Keratinocyte (primary cell): ENCODE measurements at regions not wholly inside any gene's neighbourhood (a gene's known extent, or its start where the extent isn't known, plus 50 kb on each side); places are given as distances from the start of the nearest gene placed in this dataset.

Experiments
- EZH2 ChIP-seq: IDR thresholded peaks from one replicate; pipeline ENCODE4 v1.6.1; 2012; ENCODE audit warnings: inconsistent platforms, mild to moderate bottlenecking, low read length, moderate library complexity
- TF ChIP-seq, protein P1 (sequence below), 3 experiments: IDR thresholded peaks in 1 of 3; conservative IDR thresholded peaks in 1 of 3; optimal IDR thresholded peaks in 1 of 3; 2 replicates in 2 of 3; 3 replicates in 1 of 3; pipeline versions ENCODE3 to v1.5.1; 2011; ENCODE audit warnings: low read length in 3 of 3, mild to moderate bottlenecking in 3 of 3, moderate library complexity in 2 of 3, control low read depth in 1 of 3, inconsistent platforms in 1 of 3; ENCODE audit not compliant: insufficient read depth in 2 of 3; ENCODE audit errors: extremely low read depth in 1 of 3

DNA sequence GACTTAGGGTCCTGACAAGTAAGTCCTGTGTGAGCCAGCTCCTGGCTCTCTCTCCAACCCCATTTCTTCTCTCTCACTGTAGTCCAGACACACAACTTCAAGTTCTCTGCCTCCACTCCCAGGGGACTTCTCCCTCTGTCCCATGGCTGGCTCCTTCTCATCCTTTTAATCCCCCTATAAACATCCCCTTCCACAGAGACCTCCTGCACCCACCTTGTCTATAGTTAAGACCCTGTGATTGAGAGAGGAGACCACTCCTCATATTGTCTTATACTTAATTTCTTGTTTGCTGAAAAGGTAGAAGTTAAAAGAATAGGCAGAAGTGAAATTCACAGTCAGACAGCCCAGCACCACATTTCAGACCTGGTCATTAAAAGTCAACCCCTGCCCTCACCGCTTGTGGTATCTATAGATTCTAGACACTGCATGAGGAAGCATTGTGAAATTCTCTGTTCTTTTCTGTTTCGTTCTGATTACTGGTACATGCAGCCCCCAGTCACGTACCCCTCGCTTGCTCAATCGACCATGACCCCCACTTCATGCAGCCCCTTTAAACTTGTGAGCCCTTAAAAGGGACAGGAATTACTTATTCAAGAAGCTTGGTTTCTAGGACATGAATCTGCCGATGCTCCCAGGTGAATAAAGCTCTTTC lies 125.6 kb upstream of the FRMD4A start:
- TF ChIP-seq, protein P1, sequence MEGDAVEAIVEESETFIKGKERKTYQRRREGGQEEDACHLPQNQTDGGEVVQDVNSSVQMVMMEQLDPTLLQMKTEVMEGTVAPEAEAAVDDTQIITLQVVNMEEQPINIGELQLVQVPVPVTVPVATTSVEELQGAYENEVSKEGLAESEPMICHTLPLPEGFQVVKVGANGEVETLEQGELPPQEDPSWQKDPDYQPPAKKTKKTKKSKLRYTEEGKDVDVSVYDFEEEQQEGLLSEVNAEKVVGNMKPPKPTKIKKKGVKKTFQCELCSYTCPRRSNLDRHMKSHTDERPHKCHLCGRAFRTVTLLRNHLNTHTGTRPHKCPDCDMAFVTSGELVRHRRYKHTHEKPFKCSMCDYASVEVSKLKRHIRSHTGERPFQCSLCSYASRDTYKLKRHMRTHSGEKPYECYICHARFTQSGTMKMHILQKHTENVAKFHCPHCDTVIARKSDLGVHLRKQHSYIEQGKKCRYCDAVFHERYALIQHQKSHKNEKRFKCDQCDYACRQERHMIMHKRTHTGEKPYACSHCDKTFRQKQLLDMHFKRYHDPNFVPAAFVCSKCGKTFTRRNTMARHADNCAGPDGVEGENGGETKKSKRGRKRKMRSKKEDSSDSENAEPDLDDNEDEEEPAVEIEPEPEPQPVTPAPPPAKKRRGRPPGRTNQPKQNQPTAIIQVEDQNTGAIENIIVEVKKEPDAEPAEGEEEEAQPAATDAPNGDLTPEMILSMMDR (optimal IDR thresholded peaks at IDR 0.05 in 1 of 3, IDR thresholded peaks at IDR 0.05 in 1 of 3, conservative IDR thresholded peaks at IDR 0.05 in 1 of 3; ENCODE audit: extremely low read depth in 1 of 3, insufficient read depth in 2 of 3, low read length in 3 of 3) = no peak
- no peak for TF ChIP-seq EZH2
